HUDEP-2 (cell line): ENCODE measurements at regions not wholly inside any gene's neighbourhood (a gene's known extent, or its start where the extent isn't known, plus 50 kb on each side); places are given as distances from the start of the nearest gene placed in this dataset.

Source experiments
- DNase-seq, 76 experiments: peaks; one replicate each; lab custom pipeline; 2025; ENCODE audit not compliant: unreplicated experiment in 76 of 76; lab: John Stamatoyannopoulos, UW

DNA sequence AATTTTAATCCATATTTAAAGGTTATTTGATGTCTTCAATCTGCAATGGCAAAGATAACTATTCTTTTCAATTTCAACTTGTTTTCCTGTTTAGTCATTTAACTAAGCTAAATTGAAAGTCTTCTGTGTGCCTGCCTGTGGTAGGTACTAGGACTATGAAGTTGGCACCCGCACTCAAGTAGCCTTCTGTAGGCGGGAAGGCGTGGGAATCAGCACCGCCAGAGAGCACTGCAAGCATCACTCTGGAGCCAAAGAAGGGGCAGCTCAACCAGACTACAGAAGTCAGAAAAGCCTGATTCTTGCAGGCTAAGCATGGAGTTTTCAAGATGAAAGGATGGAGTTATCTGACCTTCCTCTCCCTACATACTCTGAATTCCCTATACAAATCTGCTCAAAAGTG lies 269.0 kb upstream of the PHF14 start:
- no peak for DNase-seq

DNA sequence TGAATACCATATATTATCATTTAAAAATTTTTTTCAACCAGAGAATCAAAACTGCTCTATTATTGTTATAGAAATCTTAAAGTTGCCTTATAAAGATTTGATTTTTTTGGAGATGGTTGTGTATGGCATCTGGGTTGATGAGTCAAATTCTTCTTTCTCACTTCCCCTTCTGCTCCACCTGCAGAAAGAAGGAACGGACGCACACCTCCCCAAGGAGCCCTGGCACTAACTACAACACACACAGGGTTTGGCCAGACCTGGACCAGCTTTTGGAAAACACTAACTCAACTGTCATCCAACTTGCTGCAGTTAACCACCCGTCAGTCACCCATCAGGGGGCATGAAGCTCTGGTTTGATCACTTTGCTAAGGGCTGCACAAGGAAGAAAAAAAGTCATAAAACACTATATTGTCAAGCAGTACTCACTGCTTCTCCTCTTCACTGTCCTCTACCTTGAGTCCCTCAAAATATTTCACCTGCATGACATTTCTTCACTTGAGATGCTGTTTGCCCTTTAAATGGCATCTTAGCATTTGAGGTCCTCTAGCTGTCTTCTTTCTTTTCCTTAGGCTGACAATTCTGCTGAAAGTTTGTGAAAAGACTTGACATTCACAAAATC lies 266.7 kb upstream of the PHF14 start:
- no peak for DNase-seq

DNA sequence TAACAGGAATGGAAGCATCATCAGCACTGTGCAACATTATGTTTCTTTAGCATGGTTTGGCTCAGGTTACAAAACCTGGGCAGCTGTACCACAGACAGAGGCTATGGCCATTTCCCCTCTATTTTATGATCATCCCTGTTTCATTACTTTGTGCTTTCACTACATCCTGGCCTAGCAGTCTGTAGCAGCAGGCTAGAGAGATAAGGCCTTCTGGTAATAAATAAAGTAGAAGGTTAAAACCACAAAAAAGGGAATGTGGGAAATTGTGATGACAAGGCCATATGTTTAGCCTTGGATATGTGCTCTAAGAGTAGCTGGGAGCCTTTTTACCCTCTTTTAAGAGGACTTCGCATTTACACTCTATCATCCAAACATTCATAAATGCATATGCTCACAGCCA lies 266.2 kb upstream of the PHF14 start:
- DNase-seq = no peak

- DNase-seq = peak in 2 of 76 experiments; percentile 0 to 4
These were observed 265.2 kb upstream of the PHF14 start for GRCh38 chr7:10708447-10708846.

GRCh38 chr7:10718768-10719167 lies 254.9 kb upstream of the PHF14 start:
- no peak for DNase-seq

GRCh38 chr7:10720042-10720441 lies 253.6 kb upstream of the PHF14 start:
- no peak for DNase-seq

DNA sequence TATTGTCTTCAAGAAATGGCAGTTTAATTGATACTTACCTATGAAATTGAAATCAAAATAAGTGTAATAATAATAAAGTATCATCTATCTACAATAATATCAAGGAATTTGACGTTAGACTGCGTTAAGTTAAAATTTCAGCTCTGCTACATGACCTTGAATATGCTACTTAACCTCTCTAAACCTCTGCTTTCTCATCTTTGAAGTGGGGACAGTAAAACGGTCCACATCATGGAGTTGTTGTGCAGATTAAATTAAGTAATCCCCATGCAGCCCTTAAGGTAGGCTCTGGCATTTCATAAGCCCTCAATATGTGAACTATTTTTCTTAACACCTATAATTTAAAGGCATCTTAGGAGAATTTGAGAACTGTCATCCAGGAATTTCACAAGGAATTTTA lies 252.4 kb upstream of the PHF14 start:
- no peak for DNase-seq

GRCh38 chr7:10723832-10724231 lies 249.8 kb upstream of the PHF14 start:
- no peak for DNase-seq

DNA sequence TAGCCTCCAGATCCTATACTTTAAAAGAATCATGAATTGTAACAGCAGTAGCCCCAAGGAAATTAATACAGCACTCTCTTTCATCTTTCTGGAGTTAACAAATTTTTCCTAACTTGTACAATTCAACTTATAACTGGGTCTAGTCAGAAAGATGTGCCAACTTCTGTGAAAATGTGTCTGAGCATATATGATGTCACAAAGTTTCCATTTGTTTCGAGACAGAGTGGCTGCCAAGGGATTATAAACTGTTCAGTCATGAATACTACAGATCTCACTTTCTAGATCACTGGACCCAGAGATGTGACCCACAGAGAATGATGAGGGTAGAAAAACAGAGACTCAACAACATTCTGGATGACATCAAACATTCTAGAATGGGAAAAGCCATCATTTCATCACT lies 249.2 kb upstream of the PHF14 start:
- no peak for DNase-seq

GRCh38 chr7:10727636-10728035 lies 246.0 kb upstream of the PHF14 start:
- DNase-seq = no peak

- no peak for DNase-seq
These were observed 242.4 kb upstream of the PHF14 start for GRCh38 chr7:10731253-10731773.

GRCh38 chr7:10733747-10734146 lies 239.9 kb upstream of the PHF14 start:
- no peak for DNase-seq

DNA sequence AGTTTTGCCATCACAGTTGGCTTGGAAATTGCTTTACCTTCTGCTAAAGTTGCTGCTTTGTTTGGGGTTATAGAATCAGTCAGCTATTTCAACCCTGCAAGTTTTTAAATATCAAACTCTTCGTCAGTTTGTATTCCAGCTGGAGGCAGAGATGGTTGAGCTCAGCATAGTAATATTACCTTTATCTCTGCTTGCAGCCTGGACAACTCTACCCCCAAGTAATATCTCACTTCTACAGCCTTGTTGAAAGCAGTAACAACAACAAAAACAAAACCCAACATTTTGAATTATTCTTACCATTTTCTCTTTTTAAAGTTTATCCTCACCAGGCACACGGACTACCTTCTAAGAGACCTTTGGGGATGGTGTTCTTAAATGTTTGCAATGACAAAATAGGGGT lies 239.1 kb upstream of the PHF14 start:
- no peak for DNase-seq

- no peak for DNase-seq
These were observed 234.3 kb upstream of the PHF14 start for GRCh38 chr7:10739401-10739800.

GRCh38 chr7:10740805-10741204 lies 232.9 kb upstream of the PHF14 start:
- DNase-seq = no peak

DNA sequence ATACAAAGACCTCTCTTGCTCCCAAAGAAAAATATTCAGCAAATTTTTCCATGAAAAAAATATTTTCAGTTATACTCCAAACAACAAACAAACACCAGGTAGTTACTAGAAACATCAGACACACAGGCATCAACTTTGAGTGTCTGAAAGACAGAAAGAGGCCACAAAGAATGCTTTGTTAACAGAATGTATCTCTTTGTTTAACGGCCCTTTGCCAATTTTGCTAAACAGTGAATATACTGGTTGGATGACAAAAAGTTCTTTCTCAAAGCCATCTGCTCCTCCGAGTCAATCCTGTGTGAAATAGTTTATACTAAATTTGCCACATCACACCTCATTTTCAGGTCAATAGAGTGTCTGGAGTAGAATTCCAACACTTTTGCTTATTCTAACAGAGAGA lies 216.7 kb upstream of the PHF14 start:
- no peak for DNase-seq

- DNase-seq = no peak
These were observed 214.6 kb upstream of the PHF14 start for GRCh38 chr7:10759120-10759519.

DNA sequence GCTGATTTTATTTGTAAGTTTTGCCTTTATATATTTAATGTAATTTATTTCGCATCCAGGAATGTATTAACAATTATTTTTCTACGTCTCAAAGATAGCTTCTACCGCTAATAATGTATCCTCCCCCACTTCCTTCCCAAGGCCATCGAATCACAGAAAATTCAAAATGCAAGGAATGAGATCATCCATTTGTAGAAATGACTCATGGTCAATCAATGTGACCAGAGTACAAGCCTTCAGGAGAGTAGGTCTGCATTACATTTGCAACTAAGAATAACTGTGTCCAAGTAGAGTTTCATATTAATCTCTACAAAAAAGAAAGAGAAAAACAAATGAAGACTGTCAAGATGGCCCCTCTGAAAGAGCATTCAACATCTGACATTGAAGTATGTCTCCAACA lies 205.9 kb upstream of the PHF14 start:
- no peak for DNase-seq

DNA sequence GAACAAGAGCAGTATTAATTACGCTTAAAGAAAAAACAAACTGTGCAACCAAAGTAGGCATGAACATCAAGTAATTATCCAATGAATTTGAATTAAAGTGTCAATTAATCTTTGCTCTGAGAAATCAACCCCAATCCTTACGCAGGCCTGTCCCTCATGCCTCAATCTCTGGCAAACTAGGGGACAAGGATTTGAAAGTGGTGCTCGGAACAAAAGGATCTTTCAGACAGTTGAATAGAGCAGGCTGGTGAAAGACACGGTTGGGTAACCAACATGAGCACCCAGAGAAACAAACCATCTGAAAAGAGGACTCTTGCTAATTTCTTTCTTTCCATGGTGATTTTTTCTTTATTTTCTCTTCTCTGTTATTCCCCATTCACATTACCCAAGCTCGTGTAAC lies 203.5 kb upstream of the PHF14 start:
- DNase-seq = no peak

- DNase-seq = no peak
These were observed 200.2 kb upstream of the PHF14 start for GRCh38 chr7:10773430-10773829.

- DNase-seq = no peak
These were observed 193.9 kb upstream of the PHF14 start for GRCh38 chr7:10779465-10780399.

DNA sequence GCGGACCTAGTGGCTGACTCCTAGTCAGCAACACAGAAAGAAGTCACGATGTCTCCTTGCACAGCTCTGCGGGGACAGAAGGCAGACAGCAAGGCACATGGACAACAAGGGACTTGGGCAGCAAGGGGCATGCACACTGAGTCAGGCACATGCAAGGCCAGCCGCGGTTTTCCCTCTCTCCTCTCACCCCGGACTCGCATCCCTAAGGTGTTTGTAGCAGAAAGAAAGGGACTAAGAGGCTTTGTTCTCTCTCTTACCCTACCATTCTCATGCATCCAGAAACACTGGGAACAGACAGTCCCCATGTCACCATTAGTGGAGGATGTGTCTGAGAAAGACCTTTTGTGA lies 193.3 kb upstream of the PHF14 start:
- DNase-seq = no peak
